ENCODE measurements at regions not wholly inside any gene's neighbourhood (a gene's known extent, or its start where the extent isn't known, plus 50 kb on each side); places are given as distances from the start of the nearest gene placed in this dataset.

DNA sequence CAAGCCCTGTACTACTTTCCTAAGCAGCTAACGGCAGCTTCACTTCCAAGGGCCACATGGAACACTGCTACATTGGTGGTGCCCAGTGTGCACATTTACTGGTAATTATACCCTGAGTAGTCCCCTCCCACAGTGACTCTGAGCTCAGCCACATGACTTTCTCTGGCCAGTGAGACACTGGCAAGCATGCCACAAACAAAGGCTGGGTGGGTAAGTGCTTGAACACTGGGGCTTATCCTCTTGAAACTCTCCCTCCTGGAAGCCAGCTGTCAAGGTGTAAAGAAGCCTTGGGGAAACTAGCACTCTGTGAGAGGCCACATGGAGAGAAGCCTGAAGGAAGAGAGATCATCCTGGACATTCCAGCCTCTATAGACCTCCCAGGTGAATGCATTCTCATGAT, 54.4 kb upstream of the DRD2 start:
- H3K27me3 ChIP-seq (ENCODE audit: insufficient read depth) = no peaks in the 10 kb centered on the region
- no peaks in the 10 kb centered on the region for H4K20me1 ChIP-seq (replicated peaks; ENCODE audit: insufficient read depth)
- no peak overlapping the region for H3K4me3 Mint-ChIP-seq
- H3K4me2 ChIP-seq = no peak overlapping the region
- no peaks in the 10 kb centered on the region for H3K36me3 Mint-ChIP-seq (ENCODE audit: low read depth)
- no peak overlapping the region for H3K4me3 ChIP-seq
- no peak for ATAC-seq
- H3K9me2 ChIP-seq (ENCODE audit: insufficient read depth) = no peaks in the 10 kb centered on the region
- H3K27me3 Mint-ChIP-seq (ENCODE audit: insufficient read depth, low read depth, poor library complexity) = peaks cover 4% of the 10 kb centered on the region
- 0 out of 3 replicates have a peak, but pooled peaks cover 2% of the 10 kb centered on the region for H3K4me1 Mint-ChIP-seq
- no peaks in the 10 kb centered on the region for H3K79me2 ChIP-seq (replicated peaks; ENCODE audit: insufficient read depth)
- H2AFZ ChIP-seq = 0 out of 2 replicates have a peak overlapping the region, but pooled peaks have one; percentile 10
- no peaks in the 10 kb centered on the region for H3F3A ChIP-seq (replicated peaks; ENCODE audit: low read depth)
- H3K36me3 ChIP-seq (ENCODE audit: insufficient read depth) = no peaks in the 10 kb centered on the region
- TF ChIP-seq CREB1 (CRISPR knock-in tag; IDR thresholded peaks at IDR 0.05; ENCODE audit: low read depth) (no peak), EZH2 (IDR thresholded peaks at IDR 0.05; ENCODE audit: low read depth, unreplicated experiment) (no peak), ZNF462 (CRISPR knock-in tag; IDR thresholded peaks at IDR 0.05) (no peak), CTCF (conservative IDR thresholded peaks at IDR 0.05; ENCODE audit: low read depth in 2 of 2) (no peak), STAT1 (IDR thresholded peaks at IDR 0.05; ENCODE audit: unreplicated experiment) (no peak), EZH2phosphoT487 (IDR thresholded peaks at IDR 0.05; ENCODE audit: unreplicated experiment) (no peak)
- H3K27ac ChIP-seq (ENCODE audit: low read depth) = no peak overlapping the region
- DNase-seq (ENCODE audit: low spot score) = no peak
- H3K9me3 Mint-ChIP-seq = no peaks in the 10 kb centered on the region
- no peaks in the 10 kb centered on the region for H3K4me1 ChIP-seq (ENCODE audit: insufficient read depth)
- H3K27ac Mint-ChIP-seq = no peak overlapping the region
